Osteocyte (in vitro differentiated cells): ENCODE measurements at regions not wholly inside any gene's neighbourhood (a gene's known extent, or its start where the extent isn't known, plus 50 kb on each side); places are given as distances from the start of the nearest gene placed in this dataset.

ENCODE experiments used
- DNase-seq: peaks from one replicate; pipeline ENCODE4 v3.0.0; 2021; ENCODE audit warnings: mixed read lengths; ENCODE audit not compliant: unreplicated experiment; ENCODE audit errors: extremely low spot score
- H3K27ac Mint-ChIP-seq: one replicate; pipeline ENCODE4 v1.8.0; 2021; ENCODE audit warnings: mild to moderate bottlenecking, mixed read lengths; ENCODE audit not compliant: unreplicated experiment
- H3K27me3 Mint-ChIP-seq: one replicate; pipeline ENCODE4 v1.8.0; 2021; ENCODE audit warnings: mixed read lengths; ENCODE audit not compliant: unreplicated experiment
- H3K36me3 Mint-ChIP-seq: one replicate; pipeline ENCODE4 v1.8.0; 2021; ENCODE audit warnings: mixed read lengths; ENCODE audit not compliant: unreplicated experiment
- H3K4me1 Mint-ChIP-seq: one replicate; pipeline ENCODE4 v1.8.0; 2021; ENCODE audit warnings: mixed read lengths; ENCODE audit not compliant: unreplicated experiment
- H3K4me3 Mint-ChIP-seq: one replicate; pipeline ENCODE4 v1.8.0; 2021; ENCODE audit warnings: mild to moderate bottlenecking, moderate library complexity, mixed read lengths; ENCODE audit not compliant: unreplicated experiment
- H3K9me3 Mint-ChIP-seq: one replicate; pipeline ENCODE4 v1.8.0; 2021; ENCODE audit warnings: mixed read lengths; ENCODE audit not compliant: unreplicated experiment
- TF ChIP-seq, protein P1 (sequence below): fragments of 200-600 bp; sonication (generic); IDR thresholded peaks from 2 replicates; pipeline ENCODE4 v1.5.0; 2021; ENCODE audit warnings: antibody characterized with exemption, mild to moderate bottlenecking, moderate library complexity

DNA sequence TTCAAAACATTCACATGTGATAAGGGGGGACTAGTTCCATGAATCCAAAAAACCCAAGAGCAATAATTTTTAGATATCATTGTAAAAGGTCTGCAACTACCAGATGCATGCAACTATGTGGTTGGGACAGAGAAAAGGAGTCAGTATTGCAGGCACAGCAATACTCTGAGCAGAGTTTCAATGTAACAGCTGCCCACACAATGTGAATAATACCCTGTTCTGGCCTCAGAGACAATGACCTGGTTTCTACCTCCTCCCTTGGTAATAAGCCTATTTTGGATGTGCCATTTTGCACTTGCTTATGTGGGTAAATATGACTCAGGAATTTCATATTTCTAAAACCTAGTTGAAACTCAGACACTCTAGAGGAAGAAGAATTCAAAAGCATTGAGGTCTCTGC is 194.8 kb upstream of the RASGEF1B start:
- Mint-ChIP-seq H3K9me3 (no peaks in the 10 kb centered on the region), H3K27ac (no peak overlapping the region), H3K4me1 (no peaks in the 10 kb centered on the region), H3K36me3 (no peaks in the 10 kb centered on the region), H3K27me3 (no peaks in the 10 kb centered on the region), H3K4me3 (no peak overlapping the region)
- DNase-seq = no peak
- TF ChIP-seq, protein P1, sequence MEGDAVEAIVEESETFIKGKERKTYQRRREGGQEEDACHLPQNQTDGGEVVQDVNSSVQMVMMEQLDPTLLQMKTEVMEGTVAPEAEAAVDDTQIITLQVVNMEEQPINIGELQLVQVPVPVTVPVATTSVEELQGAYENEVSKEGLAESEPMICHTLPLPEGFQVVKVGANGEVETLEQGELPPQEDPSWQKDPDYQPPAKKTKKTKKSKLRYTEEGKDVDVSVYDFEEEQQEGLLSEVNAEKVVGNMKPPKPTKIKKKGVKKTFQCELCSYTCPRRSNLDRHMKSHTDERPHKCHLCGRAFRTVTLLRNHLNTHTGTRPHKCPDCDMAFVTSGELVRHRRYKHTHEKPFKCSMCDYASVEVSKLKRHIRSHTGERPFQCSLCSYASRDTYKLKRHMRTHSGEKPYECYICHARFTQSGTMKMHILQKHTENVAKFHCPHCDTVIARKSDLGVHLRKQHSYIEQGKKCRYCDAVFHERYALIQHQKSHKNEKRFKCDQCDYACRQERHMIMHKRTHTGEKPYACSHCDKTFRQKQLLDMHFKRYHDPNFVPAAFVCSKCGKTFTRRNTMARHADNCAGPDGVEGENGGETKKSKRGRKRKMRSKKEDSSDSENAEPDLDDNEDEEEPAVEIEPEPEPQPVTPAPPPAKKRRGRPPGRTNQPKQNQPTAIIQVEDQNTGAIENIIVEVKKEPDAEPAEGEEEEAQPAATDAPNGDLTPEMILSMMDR = no peak

GRCh38 chr4:81665649-81666048 is 193.9 kb upstream of the RASGEF1B start:
- Mint-ChIP-seq H3K27ac (no peak overlapping the region), H3K9me3 (no peaks in the 10 kb centered on the region), H3K27me3 (no peaks in the 10 kb centered on the region), H3K4me1 (no peaks in the 10 kb centered on the region), H3K36me3 (no peaks in the 10 kb centered on the region), H3K4me3 (no peak overlapping the region)
- DNase-seq = no peak
- TF ChIP-seq, protein P1 = no peak

DNA sequence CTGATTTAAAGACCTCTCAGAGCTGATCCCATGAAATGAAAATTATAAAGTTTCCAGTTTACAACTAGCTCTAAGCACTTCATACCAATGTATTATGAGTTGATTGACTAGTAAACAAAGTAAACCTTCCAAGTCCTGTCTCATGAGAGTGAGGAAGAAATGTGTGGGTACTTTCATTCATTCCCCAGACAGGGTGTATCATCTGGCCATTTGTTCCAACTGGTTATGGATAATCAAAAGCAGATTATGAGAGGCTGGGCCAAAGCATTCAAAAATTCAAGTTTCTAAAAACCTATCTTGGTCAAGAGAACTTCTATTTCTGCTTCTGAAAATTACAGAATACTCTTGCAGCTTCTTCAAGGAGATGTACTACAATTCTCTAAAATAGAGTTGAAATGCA is 193.3 kb upstream of the RASGEF1B start:
- no peaks in the 10 kb centered on the region for H3K36me3 Mint-ChIP-seq
- TF ChIP-seq, protein P1 = no peak
- H3K4me1 Mint-ChIP-seq = no peaks in the 10 kb centered on the region
- no peaks in the 10 kb centered on the region for H3K9me3 Mint-ChIP-seq
- no peaks in the 10 kb centered on the region for H3K27me3 Mint-ChIP-seq
- no peak overlapping the region for H3K27ac Mint-ChIP-seq
- DNase-seq = no peak
- H3K4me3 Mint-ChIP-seq = no peak overlapping the region

GRCh38 chr4:81664079-81664478 is 192.4 kb upstream of the RASGEF1B start:
- H3K4me1 Mint-ChIP-seq = no peaks in the 10 kb centered on the region
- no peaks in the 10 kb centered on the region for H3K36me3 Mint-ChIP-seq
- no peak overlapping the region for H3K27ac Mint-ChIP-seq
- no peaks in the 10 kb centered on the region for H3K9me3 Mint-ChIP-seq
- H3K4me3 Mint-ChIP-seq = no peak overlapping the region
- H3K27me3 Mint-ChIP-seq = no peaks in the 10 kb centered on the region
- no peak for DNase-seq
- TF ChIP-seq, protein P1 = no peak

GRCh38 chr4:81663368-81663767 is 191.7 kb upstream of the RASGEF1B start:
- TF ChIP-seq, protein P1 = no peak
- no peaks in the 10 kb centered on the region for H3K27me3 Mint-ChIP-seq
- H3K27ac Mint-ChIP-seq = no peak overlapping the region
- H3K36me3 Mint-ChIP-seq = no peaks in the 10 kb centered on the region
- DNase-seq = no peak
- H3K4me3 Mint-ChIP-seq = no peak overlapping the region
- no peaks in the 10 kb centered on the region for H3K4me1 Mint-ChIP-seq
- no peaks in the 10 kb centered on the region for H3K9me3 Mint-ChIP-seq
